ENCODE measurements at regions not wholly inside any gene's neighbourhood (a gene's known extent, or its start where the extent isn't known, plus 50 kb on each side); places are given as distances from the start of the nearest gene placed in this dataset.
"Not testable (repeated sequence)": the region's sequence is repeated elsewhere in the genome, so short reads cannot be mapped to it uniquely, and the experiment has no call there.

- no peak for DNase-seq
These were observed 80.0 kb downstream of the METRNL start for GRCh38 chr17:83159204-83160049.

- DNase-seq, result no peak
These were observed 81.3 kb downstream of the METRNL start for GRCh38 chr17:83160443-83161297.

DNA sequence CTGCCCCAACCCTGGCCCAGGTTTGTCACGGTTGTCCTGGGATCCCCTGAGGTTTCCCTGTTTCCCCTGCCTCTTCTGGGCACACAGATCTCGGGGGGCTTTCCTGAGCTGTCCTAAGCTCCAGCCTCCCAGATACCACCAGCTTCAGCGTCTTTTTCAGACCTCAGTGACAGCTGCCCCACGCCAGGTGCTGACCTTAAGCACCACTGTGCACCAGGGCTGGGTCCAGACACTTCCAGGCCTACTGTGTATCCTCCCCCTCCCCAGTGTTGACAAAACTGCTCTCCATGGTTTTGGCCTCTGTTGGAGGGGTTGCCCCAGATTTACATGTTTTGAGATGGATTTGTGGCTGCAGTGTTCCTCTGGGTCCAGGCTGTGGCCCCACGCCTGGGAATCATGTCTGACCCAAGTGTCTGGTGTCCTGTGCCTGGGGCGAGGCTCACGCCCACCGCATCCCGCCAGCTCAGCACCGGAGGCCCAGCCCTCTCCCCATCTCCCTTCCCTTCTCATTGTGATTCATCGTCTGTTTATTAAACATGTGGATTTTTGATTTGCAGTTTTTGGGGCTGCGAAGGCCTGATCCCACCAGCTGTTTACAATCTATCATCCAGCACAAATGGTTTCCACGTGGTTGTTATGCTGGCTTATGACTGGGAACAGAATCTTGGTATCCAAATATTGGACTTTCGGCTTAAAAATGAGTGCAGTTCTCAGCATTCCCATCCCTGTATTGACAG lies 82.1 kb downstream of the METRNL start:
- DNase-seq, result no peak

DNA sequence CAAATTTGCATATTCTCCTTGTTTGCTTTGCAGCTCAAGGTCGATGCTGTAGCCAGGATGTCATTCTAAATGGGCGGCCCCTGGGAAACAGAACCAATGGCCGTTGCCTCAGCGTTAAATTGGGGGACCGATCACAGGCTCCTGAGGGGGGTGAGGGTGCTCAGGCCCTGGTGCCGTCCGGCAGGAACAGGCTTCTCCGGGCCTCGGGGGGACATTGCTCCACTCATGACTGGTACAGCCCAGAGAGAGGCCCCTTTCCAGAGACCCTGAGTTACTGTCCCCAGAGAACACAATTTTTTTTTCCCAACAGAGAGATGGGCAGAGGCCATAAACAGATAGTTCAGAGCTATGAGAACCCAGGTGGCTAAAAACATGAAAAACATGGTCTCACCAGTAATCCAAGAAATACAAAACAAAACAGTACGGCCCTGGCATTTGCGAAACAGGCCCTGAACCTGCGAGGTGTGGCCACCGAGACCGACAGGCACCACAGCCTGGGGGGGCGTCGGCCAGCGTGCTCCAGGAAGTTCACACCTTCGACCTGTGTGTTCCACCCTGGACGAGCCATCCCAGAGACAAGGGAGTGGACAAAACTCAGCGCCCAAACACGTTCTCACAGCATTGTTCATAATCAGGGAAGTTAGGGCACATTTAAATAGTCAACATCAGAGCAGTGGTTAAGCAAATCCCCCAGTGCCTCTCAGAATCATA lies 82.8 kb downstream of the METRNL start:
- no peak for DNase-seq

DNA sequence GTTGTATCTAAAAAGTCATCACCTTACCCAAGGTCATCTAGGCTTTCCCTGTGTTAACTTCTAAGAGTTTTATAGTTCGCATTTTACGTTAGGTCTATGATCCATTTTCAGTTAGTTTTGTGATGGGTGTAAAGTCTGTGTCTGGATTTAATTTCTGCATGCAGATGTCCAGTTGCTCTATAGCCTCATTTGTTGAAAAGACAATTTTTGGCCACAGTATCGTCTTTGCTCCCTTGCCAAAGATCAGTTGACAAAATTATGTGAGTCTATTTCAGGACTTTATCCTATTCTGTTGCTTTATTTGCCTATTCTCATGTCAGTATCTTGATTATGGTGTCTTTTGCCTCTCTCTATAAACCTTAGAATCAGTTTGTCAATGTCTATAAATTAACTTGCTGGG lies 85.1 kb downstream of the METRNL start:
- no peak for DNase-seq

- no peak for DNase-seq
These were observed 91.3 kb downstream of the METRNL start for GRCh38 chr17:83170571-83171260.

DNA sequence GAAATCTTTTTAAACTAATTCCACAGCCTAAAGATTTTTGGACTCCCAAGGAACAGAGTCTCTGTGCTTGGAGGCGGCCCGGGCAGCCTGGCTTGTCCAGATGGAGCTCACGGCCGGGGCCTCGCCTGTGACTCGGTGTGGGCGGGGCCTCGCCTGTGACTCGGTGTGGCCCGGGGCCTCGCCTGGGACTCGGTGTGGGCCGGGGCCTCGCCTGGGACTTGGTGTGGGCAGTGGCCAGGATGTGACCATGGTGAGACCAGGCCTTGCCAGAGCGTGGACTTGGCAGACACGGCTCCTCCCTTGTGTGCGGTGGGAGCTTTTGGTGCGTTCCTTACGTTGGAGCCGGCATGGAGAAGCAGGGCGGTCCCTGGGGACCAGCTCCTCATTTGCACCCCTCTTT lies 92.3 kb downstream of the METRNL start:
- no peak for DNase-seq

GRCh38 chr17:83172099-83172498 lies 92.7 kb downstream of the METRNL start:
- DNase-seq, result not testable (repeated sequence)

DNA sequence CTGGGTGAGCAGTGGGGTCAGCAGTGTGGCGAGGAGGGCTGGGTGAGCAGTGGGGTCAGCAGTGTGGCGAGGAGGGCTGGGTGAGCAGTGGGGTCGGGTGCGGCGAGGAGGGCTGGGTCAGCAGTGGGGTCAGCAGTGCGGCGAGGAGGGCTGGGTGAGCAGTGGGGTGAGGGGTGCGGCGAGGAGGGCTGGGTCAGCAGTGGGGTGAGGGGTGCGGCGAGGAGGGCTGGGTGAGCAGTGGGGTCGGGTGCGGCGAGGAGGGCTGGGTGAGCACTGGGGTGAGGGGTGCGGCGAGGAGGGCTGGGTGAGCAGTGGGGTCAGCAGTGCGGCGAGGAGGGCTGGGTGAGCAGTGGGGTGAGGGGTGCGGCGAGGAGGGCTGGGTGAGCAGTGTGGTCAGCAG lies 93.2 kb downstream of the METRNL start:
- DNase-seq, result not testable (repeated sequence)

- not testable (repeated sequence) for DNase-seq
These were observed 93.9 kb downstream of the METRNL start for GRCh38 chr17:83173180-83173913.

- DNase-seq, result no peak
These were observed 94.5 kb downstream of the METRNL start for GRCh38 chr17:83173914-83174361.

DNA sequence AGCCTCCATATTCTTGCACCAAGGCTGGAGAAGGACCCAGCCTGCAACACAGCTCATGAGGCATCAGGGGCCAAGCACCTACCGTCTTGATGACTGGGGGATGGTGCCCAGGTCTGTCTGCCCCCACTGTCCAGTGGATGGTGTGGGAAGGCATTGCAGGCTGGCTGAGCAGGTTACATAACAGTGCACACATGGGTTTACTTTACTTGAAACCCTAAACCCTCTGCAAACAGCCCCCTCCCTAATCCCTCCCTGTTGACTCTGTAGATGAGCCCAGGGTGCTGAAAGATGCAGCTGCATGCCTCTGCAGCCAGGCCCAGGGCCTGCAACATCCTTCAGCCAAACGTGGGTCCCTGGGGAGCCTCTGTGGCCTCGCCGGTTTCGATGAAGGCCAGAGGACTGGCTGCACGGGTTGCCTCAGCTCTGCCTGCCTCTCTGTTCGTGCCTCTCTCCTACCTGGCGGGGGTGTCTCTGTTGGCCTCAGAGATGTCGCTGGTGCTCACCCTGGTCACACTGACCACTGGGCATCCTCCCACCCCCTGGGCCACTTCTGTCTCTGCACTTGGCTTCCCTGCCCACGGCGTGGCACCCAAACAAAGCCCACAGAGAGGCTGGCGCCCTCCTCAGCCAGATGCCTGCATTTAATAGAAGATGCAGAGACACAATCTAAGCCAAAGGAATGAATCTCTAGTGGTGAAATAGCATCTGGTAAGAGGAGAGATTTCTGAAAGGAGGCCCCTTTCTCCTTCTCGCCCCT lies 95.1 kb downstream of the METRNL start:
- no peak for DNase-seq

DNA sequence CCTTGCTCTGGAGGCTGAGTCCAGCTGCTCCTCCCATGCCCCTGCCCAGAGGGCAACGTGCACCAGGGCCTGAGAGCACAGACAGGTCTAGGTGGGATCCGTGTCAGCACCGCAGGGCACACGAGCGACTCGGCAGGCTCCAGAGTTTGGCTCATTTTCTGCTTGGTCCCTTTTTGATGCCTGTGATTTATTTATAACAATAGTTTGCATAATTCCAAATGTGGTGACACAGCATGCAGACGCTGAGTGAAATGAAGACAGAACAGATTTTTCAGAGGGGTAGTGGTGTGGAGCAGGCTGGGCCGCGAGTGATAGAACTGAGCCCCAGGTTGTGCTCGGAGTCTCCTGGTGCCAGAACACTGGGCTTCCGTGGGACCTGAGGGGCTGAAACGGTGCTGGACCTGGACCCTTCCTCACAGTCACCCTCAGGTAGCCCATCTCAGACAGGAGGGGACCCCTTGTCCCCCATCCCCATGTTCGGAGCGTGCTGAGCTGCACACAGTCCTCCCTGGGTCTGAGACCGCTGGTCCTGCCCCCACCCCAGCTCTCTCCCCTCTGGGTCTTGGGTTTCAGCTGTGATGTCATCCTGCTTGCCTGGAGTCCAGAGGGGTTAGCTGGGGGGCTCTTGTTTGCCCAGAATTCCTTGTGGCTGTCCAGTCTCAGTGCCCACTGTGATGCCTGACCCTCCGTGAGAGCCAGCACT lies 95.9 kb downstream of the METRNL start:
- DNase-seq, result no peak

GRCh38 chr17:83175822-83176622 lies 96.6 kb downstream of the METRNL start:
- DNase-seq, result no peak

DNA sequence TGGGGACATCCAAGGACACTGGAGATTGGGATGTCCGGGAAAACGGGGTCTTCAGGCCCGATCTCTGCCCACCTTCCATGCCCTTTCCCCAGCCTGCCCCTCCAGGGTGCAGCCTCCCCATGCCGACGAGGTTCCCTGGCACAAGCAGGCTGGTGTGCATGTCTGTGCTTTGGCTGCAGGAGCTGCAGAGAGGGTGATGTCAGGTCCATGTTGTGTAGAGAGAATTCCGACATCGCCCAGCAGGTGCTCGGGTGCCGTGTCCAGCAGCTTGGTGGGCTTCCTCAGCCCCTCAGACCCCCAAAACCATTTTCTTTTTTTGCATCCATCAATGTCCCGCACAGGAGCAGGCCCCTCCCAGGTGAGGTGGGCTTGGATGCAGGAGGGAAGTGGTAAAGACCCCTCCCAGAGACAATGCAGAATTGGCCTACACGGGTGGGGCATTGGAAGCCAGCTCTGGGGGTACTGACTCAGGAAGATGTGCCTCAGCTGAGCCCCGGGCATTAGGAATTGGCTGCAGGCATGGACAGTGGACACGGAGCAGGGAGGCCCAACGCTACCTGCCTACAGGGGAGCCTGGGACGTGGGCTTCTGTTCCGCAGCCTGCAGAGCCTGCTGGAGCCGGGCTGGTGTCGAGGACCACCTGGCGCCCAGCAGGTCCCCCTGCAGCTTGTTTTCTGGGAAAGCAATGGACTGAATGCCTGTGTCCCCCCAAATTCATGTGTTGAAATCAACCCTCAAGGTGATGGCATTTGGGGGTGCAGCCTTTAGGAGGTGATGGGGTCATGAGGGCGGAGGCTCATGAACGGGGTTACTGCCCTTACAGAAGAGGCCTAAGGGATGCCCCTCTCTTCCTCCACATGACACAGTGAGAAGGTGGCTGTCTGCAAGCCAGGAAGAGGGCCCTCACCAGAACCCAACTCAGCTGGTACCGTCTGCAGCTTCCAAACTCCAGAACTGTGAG lies 97.5 kb downstream of the METRNL start:
- no peak for DNase-seq

DNA sequence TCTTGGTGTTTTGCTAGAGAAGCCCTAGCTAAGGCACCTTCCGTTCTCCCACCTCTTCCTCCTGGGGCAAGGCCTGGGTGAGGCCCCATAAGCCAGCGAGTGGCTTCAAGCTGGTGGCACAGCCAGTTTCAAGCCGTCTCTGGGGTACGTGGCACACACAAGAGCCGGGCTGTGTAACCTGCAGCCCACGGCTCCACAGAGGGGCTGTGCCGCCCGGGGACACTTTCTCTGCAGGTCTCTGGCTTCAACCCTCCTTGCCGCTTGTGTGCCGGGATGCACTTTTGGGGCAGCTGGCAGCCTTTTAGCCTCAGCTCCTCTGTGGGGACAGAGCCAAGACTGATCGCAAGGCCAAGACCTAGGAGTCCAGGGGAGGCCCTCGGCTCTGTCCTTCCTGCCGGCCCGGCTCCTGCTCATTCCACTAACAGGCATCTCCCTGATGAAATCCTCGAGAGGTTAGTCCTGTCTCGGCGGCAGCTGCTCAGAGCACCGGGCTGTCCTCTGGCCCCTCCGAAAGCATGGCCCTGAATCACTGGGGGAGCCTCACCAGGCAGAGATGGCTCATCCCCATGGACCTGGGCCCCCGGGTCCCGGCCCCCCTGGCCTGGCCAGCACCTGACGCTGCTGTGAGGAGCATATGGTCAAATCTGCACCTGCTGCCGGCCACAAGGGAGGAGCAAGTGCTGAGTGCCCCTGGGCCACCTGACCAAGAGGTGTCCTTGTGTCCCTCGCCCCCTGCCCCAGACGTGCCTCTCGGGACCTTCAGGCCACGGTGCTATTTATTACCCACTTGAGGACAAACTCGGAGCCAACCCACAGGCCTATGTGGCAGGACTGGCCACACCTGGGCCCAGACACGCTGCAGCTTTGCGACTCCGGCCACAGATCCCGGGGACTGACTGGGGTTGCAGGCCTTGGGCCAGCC lies 98.5 kb downstream of the METRNL start:
- no peak for DNase-seq

Measured in stimulated activated CD4-positive, alpha-beta T cell treated with anti-CD3 and anti-CD28 coated beads, Interleukin-4, amount 100 ng/mL, for 4 hours (primary cell).